Right ventricle myocardium inferior (tissue), 1 donor: ENCODE measurements at regions not wholly inside any gene's neighbourhood (a gene's known extent, or its start where the extent isn't known, plus 50 kb on each side); places are given as distances from the start of the nearest gene placed in this dataset.

Source experiments
- ATAC-seq: fragments of 200-7000 bp; cut with Tn5 transposase; one replicate; pipeline ENCODE4 v1.9.1; 2020; ENCODE audit warnings: mild to moderate bottlenecking, moderate library complexity
- DNase-seq: peaks from one replicate; pipeline ENCODE4 v3.0.0; 2021; ENCODE audit errors: missing footprints
- intact Hi-C: fragments of 100-400 bp; cut with DNase I; formaldehyde crosslinking; loops from one replicate; pipeline ENCODE4 v1.11.0; 2022
- donor health status: DM: no; HTN: yes; CAD: no; lungs with severe emphysema.

GRCh38 chr5:148708854-148709253, 54.5 kb upstream of the HTR4 start:
- intact Hi-C loops, result no loop called here
- DNase-seq, result no peak
- ATAC-seq, result no peak

- ATAC-seq, result no peak
- DNase-seq, result no peak
- intact Hi-C loops, result no loop called here
Measured at GRCh38 chr5:148711961-148712360, 57.6 kb upstream of the HTR4 start.

DNA sequence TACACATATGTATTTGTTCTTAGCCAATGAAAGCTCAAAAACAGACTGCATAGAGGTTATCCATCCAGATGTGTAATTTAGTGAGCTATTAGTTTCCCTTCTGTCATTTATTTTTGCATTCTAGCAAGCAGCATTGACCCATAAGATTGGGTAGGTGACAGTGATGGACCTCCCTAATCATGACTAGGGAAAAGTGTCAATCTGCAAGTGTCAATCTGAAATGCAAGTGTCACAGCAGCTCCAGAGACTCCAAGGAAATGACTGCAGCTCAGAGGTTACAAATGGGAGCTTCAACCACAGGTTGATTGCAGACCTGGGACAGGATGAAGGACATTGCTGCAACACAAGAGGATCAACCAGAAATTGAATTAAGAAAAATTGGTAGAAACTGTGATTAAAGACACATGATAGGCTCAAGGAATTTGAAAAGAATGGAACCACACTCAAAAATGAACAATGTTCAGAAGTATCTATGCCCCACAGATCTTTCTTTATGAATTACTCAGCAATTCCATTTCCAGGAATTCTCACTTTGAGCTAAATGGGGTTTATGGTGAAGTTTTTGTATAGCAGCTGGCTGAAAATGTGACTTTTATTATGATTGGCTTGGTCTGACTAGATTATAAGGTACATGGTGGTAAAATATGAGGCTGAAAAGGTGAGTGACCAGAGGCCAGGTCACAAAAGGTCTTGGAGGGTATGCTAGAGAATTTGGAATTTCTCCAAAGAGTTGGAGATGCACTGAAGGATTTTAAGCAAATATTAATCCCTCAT, 59.6 kb upstream of the HTR4 start:
- intact Hi-C loops, result no loop called here
- ATAC-seq (no peak), DNase-seq (no peak)

DNA sequence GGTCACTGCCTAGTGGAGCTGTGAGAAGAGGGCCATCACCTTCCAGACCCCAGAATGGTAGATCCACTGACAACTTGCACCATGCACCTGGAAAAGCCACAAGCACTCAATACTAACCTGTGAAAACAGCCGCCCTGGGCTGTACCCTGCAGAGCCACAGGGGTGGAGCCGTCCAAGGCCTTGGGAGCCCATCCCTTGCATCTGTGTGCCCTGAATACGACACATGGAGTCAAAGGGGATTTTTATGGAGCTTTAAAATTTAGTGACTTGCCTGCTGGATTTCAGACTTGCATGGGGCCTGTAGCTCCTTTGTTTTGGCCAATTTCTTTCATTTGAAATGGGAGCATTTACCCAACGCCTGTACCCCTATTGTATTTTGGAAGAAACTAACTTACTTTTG, 62.4 kb upstream of the HTR4 start:
- no peak for ATAC-seq
- intact Hi-C loops, result no loop called here

GRCh38 chr5:148717668-148718067, 63.3 kb upstream of the HTR4 start:
- intact Hi-C loops, result no loop called here
- ATAC-seq, result no peak
- DNase-seq, result no peak

More for the DNA sequence above, 62.4 kb upstream of the HTR4 start:
- no peak for DNase-seq

DNA sequence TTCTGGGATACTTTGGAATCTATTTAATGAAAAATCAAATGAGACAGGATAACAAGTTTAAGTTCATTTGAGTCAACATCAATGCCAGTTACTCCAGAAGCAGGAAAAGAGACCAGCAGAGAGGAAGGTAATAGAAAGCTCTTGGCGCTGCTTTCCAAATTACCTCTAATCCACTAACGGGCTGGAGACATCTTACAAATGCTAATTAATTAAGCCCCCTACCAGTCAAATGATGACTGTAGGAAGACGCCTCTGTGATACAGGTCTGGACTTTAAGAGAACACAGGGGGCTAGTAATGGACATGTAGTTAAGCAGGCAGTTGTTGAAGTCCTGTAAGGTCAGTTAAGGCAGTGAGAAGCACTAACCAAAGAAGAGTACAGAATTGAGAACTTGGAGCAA, 65.3 kb upstream of the HTR4 start:
- no peak for DNase-seq
- no peak for ATAC-seq
- intact Hi-C loops, result loop anchor here (10.0 kb wide), 1 partner anchor 175 kb away; no protein-coding TSS in a partner anchor

GRCh38 chr5:148720257-148720656, 65.9 kb upstream of the HTR4 start:
- ATAC-seq (no peak), DNase-seq (no peak)

GRCh38 chr5:148723143-148723542, 68.8 kb upstream of the HTR4 start:
- intact Hi-C loops, result loop anchor here (10.0 kb wide), 1 partner anchor 178 kb away; no protein-coding TSS in a partner anchor
- ATAC-seq (no peak), DNase-seq (no peak)

More at GRCh38 chr5:148720257-148720656, 65.9 kb upstream of the HTR4 start:
- intact Hi-C loops, result loop anchor here (10.0 kb wide), 1 partner anchor 175 kb away; no protein-coding TSS in a partner anchor

DNA sequence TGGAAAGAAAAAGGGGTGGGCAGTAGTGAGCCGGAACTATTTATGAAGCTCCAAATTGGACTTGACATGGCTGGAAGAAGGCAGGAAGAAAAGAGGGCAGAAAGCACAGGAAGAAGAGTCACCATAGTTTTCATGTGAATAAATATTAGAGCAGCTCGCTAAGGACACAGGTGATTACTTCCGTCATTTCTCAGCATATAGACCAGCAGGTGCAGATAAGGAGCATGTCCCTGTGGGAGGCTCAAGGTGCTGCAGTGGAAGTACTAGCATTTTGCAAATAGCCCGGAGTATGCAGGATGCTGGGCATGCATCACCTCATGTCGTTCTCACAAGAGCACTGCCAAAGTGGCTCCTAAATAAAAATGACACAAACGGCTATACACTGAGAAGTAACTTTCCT, 71.3 kb upstream of the HTR4 start:
- DNase-seq, result no peak
- no peak for ATAC-seq
- intact Hi-C loops, result loop anchor here (10.0 kb wide), 1 partner anchor 181 kb away; no protein-coding TSS in a partner anchor

GRCh38 chr5:148729182-148729581, 74.9 kb upstream of the HTR4 start:
- ATAC-seq (no peak), DNase-seq (no peak)
- intact Hi-C loops, result loop anchor here (10.0 kb wide), 1 partner anchor 184 kb away; no protein-coding TSS in a partner anchor

DNA sequence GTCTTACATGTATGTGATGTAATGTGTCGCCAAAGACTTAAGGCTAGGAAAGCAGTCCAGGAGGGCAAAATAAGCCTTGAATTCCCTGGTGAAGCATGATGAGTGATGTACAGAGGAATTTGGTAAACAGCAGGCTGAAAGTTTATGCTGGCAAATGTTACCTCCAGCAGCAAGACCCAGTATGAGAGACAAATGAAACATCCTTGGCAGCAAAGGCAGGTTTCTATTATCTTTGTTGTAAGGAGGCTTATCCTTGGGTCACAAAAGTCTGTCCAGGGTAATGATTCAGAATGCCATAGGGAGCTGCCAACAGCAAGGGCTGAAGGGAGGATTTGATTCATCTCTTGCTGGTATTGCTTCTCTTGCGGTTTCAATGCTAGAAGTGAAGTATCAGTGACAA, 75.9 kb upstream of the HTR4 start:
- ATAC-seq (peak; percentile 12), DNase-seq (no peak)
- intact Hi-C loops, result loop anchor here (2.0 to 5.0 kb wide), 3 partner anchors 438 to 781 kb away; no protein-coding TSS in a partner anchor

DNA sequence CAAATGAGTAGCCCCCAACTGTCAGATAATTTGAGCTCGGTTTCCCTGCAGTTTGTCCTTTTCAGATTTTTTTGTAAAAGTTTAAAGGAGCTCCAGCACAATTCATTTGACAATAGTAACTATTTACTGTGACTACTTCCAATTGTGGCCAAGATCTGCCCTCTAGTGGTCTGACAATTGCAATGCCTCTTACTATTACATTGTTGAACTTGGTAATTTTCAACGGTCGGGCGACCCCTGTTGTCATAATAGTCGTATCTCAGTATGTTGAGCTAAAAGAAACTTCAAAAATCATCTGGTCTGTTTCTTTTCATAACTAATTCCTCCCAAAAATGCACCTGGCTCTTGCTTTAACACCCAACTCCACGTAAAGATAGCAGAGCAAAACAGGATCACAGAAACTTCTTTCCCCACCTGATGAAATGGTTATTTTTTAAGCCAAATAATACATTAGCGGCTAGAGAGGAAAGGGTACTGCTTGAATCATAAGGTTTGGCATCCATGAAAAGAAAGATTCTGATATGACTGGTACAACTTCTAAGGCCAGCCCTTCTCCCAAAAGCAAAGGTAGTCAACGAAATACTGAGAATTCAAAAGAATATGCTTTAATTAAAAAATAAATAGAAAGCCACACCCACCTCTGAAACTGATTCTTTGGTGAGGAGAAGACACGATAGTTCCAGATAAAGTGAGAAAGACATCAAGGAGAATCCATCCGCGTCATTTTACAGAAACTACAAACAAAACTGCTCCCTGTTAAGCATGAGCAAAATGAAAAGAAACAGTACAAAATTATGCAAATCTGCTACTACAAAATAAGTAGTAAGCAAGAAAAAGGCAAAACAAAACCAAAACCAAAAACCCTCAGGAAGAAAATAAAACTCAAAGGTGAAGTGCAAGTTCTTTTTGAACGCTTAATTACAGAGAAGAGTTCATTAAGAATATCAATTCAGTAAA, 76.9 kb upstream of the HTR4 start:
- intact Hi-C loops, result loop anchor here (1.0 to 5.0 kb wide), 4 partner anchors 287 to 782 kb away; no protein-coding TSS in a partner anchor
- peak; percentile 92 for ATAC-seq
- DNase-seq, result peak; percentile 77

DNA sequence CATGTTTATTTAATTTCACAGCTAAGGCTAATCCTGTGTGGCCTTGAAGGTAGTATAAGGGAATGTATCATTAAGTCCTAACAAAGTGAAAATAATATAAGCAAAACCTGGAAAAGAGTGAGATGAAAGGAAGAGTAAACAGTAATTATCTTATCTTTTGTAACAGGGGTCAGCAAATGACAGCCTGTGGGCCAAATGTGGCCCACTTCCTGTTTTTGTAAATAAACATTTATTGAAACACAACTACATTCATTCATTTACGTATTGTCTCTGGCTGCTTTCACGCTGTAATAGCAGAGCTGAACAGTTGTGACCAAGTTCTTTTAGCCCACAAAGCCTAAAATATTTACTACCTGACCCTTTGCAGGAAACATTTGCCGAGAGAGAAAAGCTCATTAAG, 78.4 kb upstream of the HTR4 start:
- ATAC-seq, result no peak

GRCh38 chr5:148733601-148734438, 79.5 kb upstream of the HTR4 start:
- DNase-seq (peak; percentile 79), ATAC-seq (peak; percentile 35)
- intact Hi-C loops, result loop anchor here (1.0 to 5.0 kb wide), 3 partner anchors 301 to 442 kb away; no protein-coding TSS in a partner anchor

More for the DNA sequence above, 78.4 kb upstream of the HTR4 start:
- intact Hi-C loops, result loop anchor here (5.0 kb wide), 1 partner anchor 440 kb away; no protein-coding TSS in a partner anchor
- DNase-seq, result no peak

- DNase-seq, result no peak
- intact Hi-C loops, result loop anchor here (1.0 to 5.0 kb wide), 3 partner anchors 301 to 442 kb away; no protein-coding TSS in a partner anchor
- ATAC-seq, result no peak
Measured at GRCh38 chr5:148734518-148734917, 80.2 kb upstream of the HTR4 start.

DNA sequence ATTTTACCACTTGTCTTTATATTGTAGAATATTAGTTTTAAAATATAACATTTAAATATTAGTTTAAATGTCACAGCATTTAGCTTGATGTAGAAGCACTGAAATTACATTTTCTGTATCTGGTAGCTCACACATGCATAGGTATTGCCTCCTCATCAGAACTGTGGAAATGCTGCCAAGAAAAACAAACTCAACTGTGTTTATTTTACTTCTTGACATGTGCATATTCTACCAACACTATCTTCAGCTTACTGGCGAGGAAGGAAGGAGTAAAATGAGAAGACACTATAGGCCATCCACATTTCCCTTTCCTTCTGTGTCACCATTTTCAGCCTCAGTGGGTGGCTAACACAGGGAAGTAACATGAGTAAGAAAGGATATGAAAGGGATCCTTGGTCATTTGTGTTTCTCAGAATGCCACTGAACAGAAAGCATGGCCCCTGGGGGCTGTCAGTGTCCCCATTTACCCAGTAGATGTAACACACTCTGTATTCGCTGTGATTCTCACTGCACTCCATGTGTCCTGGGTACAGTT, 81.0 kb upstream of the HTR4 start:
- no peak for ATAC-seq
- intact Hi-C loops, result no loop called here
- no peak for DNase-seq

- ATAC-seq (no peak), DNase-seq (no peak)
- intact Hi-C loops, result no loop called here
Measured at GRCh38 chr5:148739023-148739422, 84.7 kb upstream of the HTR4 start.

DNA sequence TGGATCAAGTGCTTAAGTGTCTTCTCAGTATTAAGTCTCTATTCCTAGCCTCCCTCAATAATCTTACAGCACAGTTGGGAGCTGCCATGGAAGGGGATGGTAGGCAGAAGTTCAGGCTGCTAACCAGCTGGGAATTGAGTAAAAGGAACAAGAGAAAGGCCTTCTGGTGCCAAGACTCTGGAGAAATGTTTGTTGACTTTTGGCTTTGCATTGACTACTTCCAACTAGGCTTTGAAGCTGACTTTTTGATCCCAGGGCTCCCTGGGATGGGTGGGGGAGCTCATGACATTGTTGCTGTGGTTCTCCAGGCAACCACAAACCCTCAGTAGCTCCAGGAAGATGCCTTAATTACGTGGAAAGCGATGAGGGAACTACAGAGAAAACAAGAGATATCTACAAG, 85.2 kb upstream of the HTR4 start:
- intact Hi-C loops, result no loop called here
- ATAC-seq (no peak), DNase-seq (no peak)
